Stomach (tissue), 4 donors: ENCODE measurements at regions not wholly inside any gene's neighbourhood (a gene's known extent, or its start where the extent isn't known, plus 50 kb on each side); places are given as distances from the start of the nearest gene placed in this dataset.

Experiments used
- POLR2A ChIP-seq, 4 donors: fragments of 450-650 bp; IDR thresholded peaks; one replicate each; pipeline ENCODE4 v1.6.1; 2016; ENCODE audit warnings: antibody characterized with exemption in 4 of 4, control low read depth in 2 of 4, mild to moderate bottlenecking in 1 of 4, moderate library complexity in 1 of 4
- POLR2AphosphoS5 ChIP-seq, 3 donors: sonication (generic); formaldehyde crosslinking; IDR thresholded peaks; one replicate each; pipeline ENCODE4 v1.6.1; 2016; ENCODE audit warnings: antibody characterized with exemption in 3 of 3

- TF ChIP-seq POLR2AphosphoS5 (IDR thresholded peaks at IDR 0.05) (no peak), POLR2A (IDR thresholded peaks at IDR 0.05) (no peak)
These were observed 107.9 kb downstream of the CCDC74A start for GRCh38 chr2:131635611-131636010.
